PC-3 (cell line): ENCODE measurements at regions not wholly inside any gene's neighbourhood (a gene's known extent, or its start where the extent isn't known, plus 50 kb on each side); places are given as distances from the start of the nearest gene placed in this dataset.
A peak's percentile ranks its signal among the peaks of the same experiment; 100 is the strongest.

Source experiments
- ATAC-seq: fragments of 200-7000 bp; cut with Tn5 transposase; 2 replicates; pipeline ENCODE4 v1.9.1; 2020; ENCODE audit warnings: mild to moderate bottlenecking, moderate library complexity
- BruUV-seq: library from RNA; stranded (reverse); fragments of 400-500 nt; replicated peaks from 2 replicates; lab custom pipeline; 2021; lab: Mats Ljungman, UMichigan
- CTCF ChIA-PET: fragments of 300-600 bp; sonication (Branson Sonifier 250); formaldehyde crosslinking; loops from one replicate; lab custom pipeline; 2022; ENCODE audit warnings: antibody characterized with exemption; lab: Charles Lee
- POLR2A ChIA-PET: fragments of 300-600 bp; sonication (Branson Sonifier 250); formaldehyde crosslinking; loops from one replicate; lab custom pipeline; 2022; ENCODE audit warnings: antibody characterized with exemption; ENCODE audit not compliant: unreplicated experiment; lab: Charles Lee
- DNase-seq: peaks from one replicate; pipeline ENCODE4 v3.0.0-alpha.2; 2015
- H2AFZ ChIP-seq: fragments of 300-600 bp; sonication (generic); 2 replicates; pipeline ENCODE4 v1.6.0; 2016; ENCODE audit warnings: antibody characterized with exemption, low read length
- H3F3A ChIP-seq: fragments of 300-600 bp; sonication (generic); one replicate; pipeline ENCODE4 v1.6.0; 2017; ENCODE audit warnings: antibody characterized with exemption, low read length, control low read depth, mild to moderate bottlenecking; ENCODE audit not compliant: unreplicated experiment
- H3K27ac ChIP-seq: fragments of 300-600 bp; sonication (generic); 2 replicates; pipeline ENCODE4 v1.5.1; 2016; ENCODE audit warnings: mild to moderate bottlenecking, low read length
- H3K27me3 ChIP-seq: fragments of 300-600 bp; sonication (generic); 2 replicates; pipeline ENCODE4 v1.6.1; 2016; ENCODE audit warnings: low read length, mixed read lengths
- H3K36me3 ChIP-seq: fragments of 300-600 bp; sonication (generic); 2 replicates; pipeline ENCODE4 v1.6.1; 2016; ENCODE audit warnings: low read depth, mixed run types, low read length, mixed read lengths
- H3K4me1 ChIP-seq: fragments of 300-600 bp; sonication (generic); 2 replicates; pipeline ENCODE4 v1.5.1; 2016; ENCODE audit warnings: low read length; ENCODE audit not compliant: insufficient read depth
- H3K4me2 ChIP-seq: fragments of 300-600 bp; sonication (generic); 2 replicates; pipeline ENCODE4 v1.6.0; 2016; ENCODE audit warnings: low read length
- H3K4me3 ChIP-seq: fragments of 300-600 bp; sonication (generic); 2 replicates; pipeline ENCODE4 v1.5.1; 2016; ENCODE audit warnings: mild to moderate bottlenecking, low read length, mixed read lengths
- H3K79me2 ChIP-seq: fragments of 300-600 bp; sonication (generic); 2 replicates; pipeline ENCODE4 v1.6.1; 2017; ENCODE audit warnings: low read length, mixed read lengths
- H3K9ac ChIP-seq: fragments of 300-600 bp; sonication (generic); 2 replicates; pipeline ENCODE4 v1.6.0; 2016; ENCODE audit warnings: mild to moderate bottlenecking, low read length
- H3K9me2 ChIP-seq: fragments of 300-600 bp; sonication (generic); replicated peaks from 2 replicates; pipeline ENCODE4 v1.6.1; 2016; ENCODE audit warnings: mixed run types, low read length, mixed read lengths
- H3K9me3 ChIP-seq: fragments of 300-600 bp; sonication (generic); 2 replicates; pipeline ENCODE4 v1.6.1; 2016; ENCODE audit warnings: low read length, mixed read lengths
- H4K20me1 ChIP-seq: fragments of 300-600 bp; sonication (generic); 2 replicates; pipeline ENCODE4 v1.6.1; 2016; ENCODE audit warnings: low read length, mixed read lengths
- CTCF ChIP-seq: fragments of 300-600 bp; sonication (generic); conservative IDR thresholded peaks from 2 replicates; pipeline ENCODE4 v1.5.1; 2017; ENCODE audit warnings: antibody characterized with exemption, low read depth, mild to moderate bottlenecking, low read length
- EZH2 ChIP-seq: fragments of 300-600 bp; sonication (generic); IDR thresholded peaks from one replicate; pipeline ENCODE4 v1.6.1; 2017; ENCODE audit warnings: antibody characterized with exemption, mild to moderate bottlenecking, low read length; ENCODE audit not compliant: unreplicated experiment
- EZH2phosphoT487 ChIP-seq: fragments of 300-600 bp; sonication (generic); IDR thresholded peaks from 2 replicates; pipeline ENCODE4 v1.6.1; 2018; ENCODE audit warnings: mild to moderate bottlenecking, antibody characterized with exemption, low read length, borderline replicate concordance
- intact Hi-C: fragments of 100-400 bp; cut with micrococcal nuclease; formaldehyde crosslinking; loops from 2 replicates; pipeline ENCODE4 v1.9.0; 2023

GRCh38 chr4:54543088-54543795 lies 114.5 kb upstream of the KIT start:
- H3K27ac ChIP-seq: no peak overlapping the region
- H3K27me3 ChIP-seq: peaks cover 41% of the 10 kb centered on the region

GRCh38 chr4:54545663-54546424 lies 111.9 kb upstream of the KIT start:
- Histone ChIP-seq H3K79me2 (no peaks in the 10 kb centered on the region), H3K4me3 (no peak overlapping the region), H3K4me1 (no peaks in the 10 kb centered on the region), H3K4me2 (no peak overlapping the region), H3K27me3 (peaks cover 51% of the 10 kb centered on the region), H3F3A (no peaks in the 10 kb centered on the region), H3K9me3 (no peaks in the 10 kb centered on the region), H4K20me1 (no peaks in the 10 kb centered on the region), H2AFZ (no peak overlapping the region), H3K9ac (no peak overlapping the region), H3K27ac (no peak overlapping the region), H3K36me3 (no peaks in the 10 kb centered on the region), H3K9me2 (no peaks in the 10 kb centered on the region)
- ChIA-PET CTCF (no interaction called here), POLR2A (no interaction called here)
- ATAC-seq (no peak), DNase-seq (no peak)
- TF ChIP-seq EZH2phosphoT487: no peak
- intact Hi-C loops: no loop called here
- no TSS peak for BruUV-seq

More at GRCh38 chr4:54543088-54543795, 114.5 kb upstream of the KIT start:
- ChIA-PET POLR2A (no interaction called here), CTCF (no interaction called here)
- Histone ChIP-seq H4K20me1 (no peaks in the 10 kb centered on the region), H3K4me1 (no peaks in the 10 kb centered on the region), H2AFZ (no peak overlapping the region), H3K4me2 (no peak overlapping the region), H3K79me2 (no peaks in the 10 kb centered on the region), H3K4me3 (no peak overlapping the region), H3K9me3 (no peaks in the 10 kb centered on the region), H3F3A (no peaks in the 10 kb centered on the region), H3K9me2 (no peaks in the 10 kb centered on the region), H3K9ac (no peak overlapping the region), H3K36me3 (no peaks in the 10 kb centered on the region)
- TF ChIP-seq EZH2: no peak
- TF ChIP-seq CTCF: no peak
- no peak for TF ChIP-seq EZH2phosphoT487
- DNase-seq (peak; percentile 31), ATAC-seq (no peak)
- no TSS peak for BruUV-seq
- intact Hi-C loops: no loop called here

- DNase-seq (no peak), ATAC-seq (no peak)
- POLR2A ChIA-PET: no interaction called here
- BruUV-seq: no TSS peak
- Histone ChIP-seq H3K27me3 (peaks cover 49% of the 10 kb centered on the region), H3K4me2 (no peak overlapping the region; the same call in 1 of the 2 replicates), H3K9me2 (no peaks in the 10 kb centered on the region), H4K20me1 (no peaks in the 10 kb centered on the region), H2AFZ (no peak overlapping the region), H3K4me1 (no peaks in the 10 kb centered on the region), H3K27ac (no peak overlapping the region), H3F3A (no peaks in the 10 kb centered on the region), H3K4me3 (no peak overlapping the region), H3K36me3 (no peaks in the 10 kb centered on the region), H3K79me2 (no peaks in the 10 kb centered on the region), H3K9ac (no peak overlapping the region), H3K9me3 (no peaks in the 10 kb centered on the region)
- intact Hi-C loops: no loop called here
- TF ChIP-seq EZH2phosphoT487 (no peak), CTCF (no peak), EZH2 (no peak)
- CTCF ChIA-PET: no interaction called here
Observed at GRCh38 chr4:54547299-54548097, 110.3 kb upstream of the KIT start.
